ENCODE measurements at regions not wholly inside any gene's neighbourhood (a gene's known extent, or its start where the extent isn't known, plus 50 kb on each side); places are given as distances from the start of the nearest gene placed in this dataset.

DNA sequence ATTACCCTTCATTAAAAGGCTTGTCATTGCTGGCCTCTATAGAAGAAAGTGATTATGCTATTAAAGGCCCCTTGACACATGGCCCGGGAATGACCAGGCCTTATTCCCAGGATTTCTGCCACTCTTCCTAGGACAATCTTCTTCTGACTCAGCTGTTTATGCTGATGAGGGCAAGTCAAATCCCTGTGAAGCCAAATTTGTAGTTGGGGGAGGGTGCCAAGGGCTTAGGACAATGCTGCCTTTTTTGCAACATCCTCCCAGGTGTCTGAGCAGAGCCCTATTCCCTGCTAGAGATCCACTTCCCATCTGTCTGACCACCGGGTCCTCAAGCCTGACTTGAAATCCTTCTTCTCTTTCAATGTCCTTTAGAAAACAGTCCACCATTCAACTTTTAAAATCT is 230.7 kb upstream of the SRRM4 start:
- Histone ChIP-seq H3K9me3 (no peaks in the 10 kb centered on the region), H3K36me3 (no peaks in the 10 kb centered on the region), H3K27me3 (no peaks in the 10 kb centered on the region), H3K4me3 (no peak overlapping the region)
- no peak for DNase-seq

DNA sequence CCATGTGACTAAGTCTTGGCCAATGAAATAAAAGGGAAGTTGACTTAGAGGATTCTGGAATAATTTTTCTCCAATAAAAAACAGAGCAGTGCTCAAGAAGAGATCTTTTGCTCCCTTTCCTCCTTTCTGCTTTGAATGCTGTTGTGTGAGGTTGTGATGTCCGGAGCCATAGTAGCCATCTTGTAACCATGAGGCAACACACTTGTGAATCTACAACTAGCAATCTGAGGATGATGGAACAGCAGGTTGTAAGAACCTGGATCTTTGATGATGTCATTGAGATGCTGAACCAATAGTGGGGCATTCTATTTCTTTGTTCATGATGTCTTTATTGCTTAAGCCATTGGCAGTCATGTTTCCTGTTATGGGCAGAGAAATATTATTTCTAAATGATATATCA is 230.0 kb upstream of the SRRM4 start:
- Histone ChIP-seq H3K36me3 (no peaks in the 10 kb centered on the region), H3K4me3 (no peak overlapping the region), H3K9me3 (no peaks in the 10 kb centered on the region), H3K27me3 (no peaks in the 10 kb centered on the region)
- DNase-seq: no peak

- no peak for DNase-seq
- H3K4me3 ChIP-seq: no peak overlapping the region
Observed at GRCh38 chr12:118760623-118761022, 220.7 kb upstream of the SRRM4 start.

DNA sequence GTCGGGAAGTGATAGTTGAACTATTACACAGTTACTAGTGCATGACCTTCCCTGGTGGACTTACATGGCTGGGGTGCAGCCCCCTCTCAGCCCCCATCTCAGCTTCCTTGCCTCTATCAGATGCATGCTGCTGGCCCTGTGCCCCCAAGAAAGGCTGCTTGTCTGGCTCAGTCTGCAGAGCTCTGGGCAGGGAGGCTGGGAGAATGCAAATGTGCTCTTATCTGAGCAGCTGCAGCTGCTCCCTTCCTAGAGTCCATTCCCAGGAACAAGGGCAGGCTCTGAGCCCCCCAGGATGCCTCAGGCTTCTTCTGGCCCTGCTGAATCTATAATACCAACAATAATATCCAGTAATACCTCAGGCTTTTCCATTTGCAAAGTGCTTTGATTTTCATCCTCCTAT is 218.1 kb upstream of the SRRM4 start:
- DNase-seq: no peak

More at GRCh38 chr12:118760623-118761022, 220.7 kb upstream of the SRRM4 start:
- Histone ChIP-seq H3K27me3 (no peaks in the 10 kb centered on the region), H3K9me3 (no peaks in the 10 kb centered on the region), H3K36me3 (no peaks in the 10 kb centered on the region)

GRCh38 chr12:118773956-118774723 is 207.2 kb upstream of the SRRM4 start:
- no peak for DNase-seq
- Histone ChIP-seq H3K36me3 (no peaks in the 10 kb centered on the region), H3K27me3 (no peaks in the 10 kb centered on the region; the same call in 1 of the 2 replicates), H3K4me3 (no peak overlapping the region), H3K9me3 (no peaks in the 10 kb centered on the region)

More for the DNA sequence above, 218.1 kb upstream of the SRRM4 start:
- H3K9me3 ChIP-seq: no peaks in the 10 kb centered on the region
- no peaks in the 10 kb centered on the region for H3K36me3 ChIP-seq
- H3K4me3 ChIP-seq: no peak overlapping the region
- H3K27me3 ChIP-seq: no peaks in the 10 kb centered on the region

DNA sequence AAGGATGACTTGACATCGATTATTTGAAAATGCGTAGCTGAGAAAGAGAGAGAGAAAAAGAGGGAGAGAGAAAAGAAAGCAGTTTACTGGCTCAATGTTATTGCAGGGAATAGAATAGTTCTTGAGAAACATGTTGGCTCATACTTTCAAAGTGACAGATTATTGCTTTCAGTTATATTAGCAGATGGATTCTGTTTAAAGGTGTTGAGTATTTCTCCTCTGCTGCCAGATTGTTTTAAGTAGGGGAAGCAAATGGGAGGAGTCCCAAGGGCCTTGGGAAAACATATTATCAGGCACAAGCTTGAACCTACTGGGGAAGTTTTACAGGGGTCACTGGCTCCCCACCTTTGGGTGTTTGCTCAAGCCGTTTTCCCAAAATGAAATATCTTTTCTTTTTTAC is 203.8 kb upstream of the SRRM4 start:
- DNase-seq: no peak
- H3K9me3 ChIP-seq: no peaks in the 10 kb centered on the region
- H3K27me3 ChIP-seq: no peaks in the 10 kb centered on the region; the same call in 1 of the 2 replicates
- no peaks in the 10 kb centered on the region for H3K36me3 ChIP-seq
- H3K4me3 ChIP-seq: no peak overlapping the region

DNA sequence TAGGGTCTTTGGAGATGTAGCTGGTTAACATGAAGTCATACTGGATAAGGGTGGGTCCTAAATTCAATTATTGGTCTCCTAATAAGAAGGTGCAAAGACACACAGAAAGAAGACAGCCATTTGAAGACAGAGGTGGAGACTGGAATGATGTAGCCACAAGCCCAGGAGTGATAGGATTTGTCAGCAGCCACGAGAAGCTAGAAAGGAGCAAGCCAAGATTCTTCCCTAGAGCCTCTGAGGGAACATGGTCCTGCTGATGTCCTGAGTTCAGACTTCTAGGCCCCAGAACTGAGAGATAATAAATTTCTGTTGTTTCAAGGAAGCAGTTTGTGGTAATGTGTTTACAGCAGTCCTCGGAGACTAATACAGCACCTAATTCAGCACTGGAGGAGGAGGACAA is 203.3 kb upstream of the SRRM4 start:
- no peak for DNase-seq
- no peaks in the 10 kb centered on the region for H3K36me3 ChIP-seq
- H3K9me3 ChIP-seq: no peaks in the 10 kb centered on the region
- no peak overlapping the region for H3K4me3 ChIP-seq
- no peaks in the 10 kb centered on the region; the same call in 1 of the 2 replicates for H3K27me3 ChIP-seq

GRCh38 chr12:118780939-118781338 is 200.4 kb upstream of the SRRM4 start:
- Histone ChIP-seq H3K9me3 (no peaks in the 10 kb centered on the region), H3K27me3 (no peaks in the 10 kb centered on the region), H3K4me3 (no peak overlapping the region), H3K36me3 (no peaks in the 10 kb centered on the region)
- DNase-seq: no peak

- no peaks in the 10 kb centered on the region for H3K36me3 ChIP-seq
- H3K9me3 ChIP-seq: no peaks in the 10 kb centered on the region
- no peak overlapping the region for H3K4me3 ChIP-seq
- no peaks in the 10 kb centered on the region for H3K27me3 ChIP-seq
- no peak for DNase-seq
Observed at GRCh38 chr12:118781692-118782091, 199.6 kb upstream of the SRRM4 start.

DNA sequence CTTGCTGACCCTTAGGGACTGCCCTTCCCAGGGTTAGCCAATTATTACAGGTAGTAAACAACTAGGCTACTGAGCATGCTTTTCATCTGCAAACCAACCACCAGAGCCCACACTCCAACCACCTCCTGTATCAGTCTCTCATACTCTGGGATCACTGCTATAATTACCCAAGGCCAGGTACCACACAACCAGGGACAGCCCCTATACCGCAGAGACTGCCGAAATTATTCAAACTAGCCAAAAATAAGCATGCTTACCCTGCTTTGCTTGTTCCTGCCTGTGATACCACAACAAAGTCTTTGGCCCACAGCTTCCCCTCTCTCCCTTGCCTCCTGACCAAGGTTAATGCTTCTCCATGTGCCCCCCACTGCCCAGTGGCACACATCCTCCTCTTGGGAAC is 197.6 kb upstream of the SRRM4 start:
- Histone ChIP-seq H3K4me3 (no peak overlapping the region), H3K36me3 (no peaks in the 10 kb centered on the region), H3K9me3 (no peaks in the 10 kb centered on the region), H3K27me3 (no peaks in the 10 kb centered on the region)
- DNase-seq: no peak

DNA sequence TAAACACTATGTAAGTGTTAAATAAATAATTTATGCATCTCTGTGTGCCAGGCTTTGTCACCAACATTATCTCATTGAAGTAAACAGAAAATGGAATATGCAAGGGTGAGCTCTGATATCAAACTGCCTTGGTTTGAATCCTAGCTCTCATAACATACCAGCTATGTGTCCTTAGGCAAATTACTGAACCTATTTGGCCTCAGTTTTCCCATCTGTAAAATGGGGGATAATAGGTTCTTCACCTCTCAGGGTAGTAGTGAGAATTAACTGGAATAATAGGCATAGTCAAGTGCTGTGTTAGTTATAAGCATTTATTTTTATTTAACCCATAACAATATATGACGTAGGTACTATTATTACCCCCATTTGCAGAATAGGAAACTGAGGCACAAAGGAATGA is 190.8 kb upstream of the SRRM4 start:
- H3K27me3 ChIP-seq: no peaks in the 10 kb centered on the region
- H3K36me3 ChIP-seq: no peaks in the 10 kb centered on the region
- H3K9me3 ChIP-seq: no peaks in the 10 kb centered on the region
- no peak overlapping the region for H3K4me3 ChIP-seq
- no peak for DNase-seq

- Histone ChIP-seq H3K27me3 (no peaks in the 10 kb centered on the region), H3K4me3 (no peak overlapping the region), H3K9me3 (no peaks in the 10 kb centered on the region), H3K36me3 (no peaks in the 10 kb centered on the region)
- DNase-seq: no peak
Observed at GRCh38 chr12:118813778-118814357, 167.5 kb upstream of the SRRM4 start.

GRCh38 chr12:118816296-118816695 is 165.0 kb upstream of the SRRM4 start:
- H3K27me3 ChIP-seq: no peaks in the 10 kb centered on the region
- DNase-seq: no peak
- H3K9me3 ChIP-seq: no peaks in the 10 kb centered on the region
- no peak overlapping the region for H3K4me3 ChIP-seq
- no peaks in the 10 kb centered on the region for H3K36me3 ChIP-seq

DNA sequence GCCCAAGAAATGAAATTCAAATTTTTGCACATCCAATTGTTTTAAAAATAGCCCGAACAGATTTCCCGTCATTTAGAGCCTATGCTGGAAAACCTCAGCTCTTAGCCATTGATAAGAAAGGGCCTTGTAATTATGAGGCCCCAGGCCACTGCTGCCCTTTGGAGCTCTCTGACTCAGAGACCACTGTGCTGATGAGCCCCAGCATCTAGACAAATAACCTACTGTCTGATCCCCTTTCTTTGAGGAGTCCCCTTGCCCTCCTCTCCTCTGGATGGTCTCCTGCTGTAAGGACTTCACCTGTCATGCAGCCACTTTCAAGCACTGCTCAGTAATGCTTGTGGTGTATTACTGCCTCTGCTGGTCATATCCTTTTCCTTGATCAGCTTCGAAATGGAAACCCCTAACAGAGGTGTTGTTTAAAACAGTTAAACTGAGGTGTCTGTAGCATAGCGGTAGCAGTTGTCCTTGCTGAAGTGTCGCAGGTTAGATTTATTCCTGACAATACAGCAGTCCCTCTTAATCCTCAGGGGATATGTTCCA is 159.9 kb upstream of the SRRM4 start:
- no peaks in the 10 kb centered on the region for H3K9me3 ChIP-seq
- H3K27me3 ChIP-seq: no peaks in the 10 kb centered on the region; the same call in 1 of the 2 replicates

GRCh38 chr12:118822512-118822911 is 158.8 kb upstream of the SRRM4 start:
- no peaks in the 10 kb centered on the region for H3K9me3 ChIP-seq
- DNase-seq: no peak
- H3K36me3 ChIP-seq: no peaks in the 10 kb centered on the region
- H3K4me3 ChIP-seq: no peak overlapping the region
- no peaks in the 10 kb centered on the region; the same call in 1 of the 2 replicates for H3K27me3 ChIP-seq

More for the DNA sequence above, 159.9 kb upstream of the SRRM4 start:
- DNase-seq: no peak
- Histone ChIP-seq H3K36me3 (no peaks in the 10 kb centered on the region), H3K4me3 (no peak overlapping the region)

DNA sequence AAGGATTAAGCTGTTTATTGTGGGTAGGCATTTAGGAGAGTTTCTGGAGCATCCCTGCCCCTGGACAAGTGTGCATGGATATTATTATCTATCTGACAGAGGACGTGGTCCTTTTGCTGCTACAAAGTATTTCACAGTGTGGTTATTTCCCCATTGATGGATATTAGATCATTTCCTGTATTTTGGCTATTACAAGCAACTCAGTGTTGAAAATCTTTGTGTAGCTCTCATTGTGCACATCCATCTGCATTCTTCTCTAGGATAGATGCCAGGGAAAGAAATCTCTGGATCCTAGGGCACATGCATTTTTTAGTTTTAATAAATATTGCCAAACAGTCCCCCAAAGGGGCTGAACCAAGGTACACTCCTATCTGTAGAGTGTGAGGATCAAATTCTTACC is 154.3 kb upstream of the SRRM4 start:
- Histone ChIP-seq H3K27me3 (no peaks in the 10 kb centered on the region; the same call in 1 of the 2 replicates), H3K9me3 (no peaks in the 10 kb centered on the region), H3K4me3 (no peak overlapping the region), H3K36me3 (no peaks in the 10 kb centered on the region)
- DNase-seq: no peak

DNA sequence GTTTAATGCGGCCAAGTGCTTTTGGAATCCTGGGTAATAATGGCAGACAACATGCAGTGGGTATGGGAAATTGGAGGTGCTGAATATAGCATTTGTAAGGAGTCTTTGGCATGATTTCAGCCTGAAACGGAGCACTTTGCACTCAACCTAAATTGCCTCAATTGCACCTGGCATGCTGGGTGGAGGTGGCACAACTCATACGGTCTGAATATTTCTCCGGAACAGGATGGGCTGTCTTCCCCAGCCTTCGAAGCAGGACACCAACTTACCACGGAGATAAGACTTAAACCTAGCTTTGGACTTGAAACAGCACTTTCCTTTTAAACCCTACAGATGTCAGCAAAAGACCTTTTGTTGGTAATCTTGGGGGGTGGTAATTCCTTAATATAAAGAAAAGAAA is 153.7 kb upstream of the SRRM4 start:
- DNase-seq: no peak
- Histone ChIP-seq H3K9me3 (no peaks in the 10 kb centered on the region), H3K36me3 (no peaks in the 10 kb centered on the region), H3K27me3 (no peaks in the 10 kb centered on the region; the same call in 1 of the 2 replicates), H3K4me3 (no peak overlapping the region)

GRCh38 chr12:118830296-118830695 is 151.0 kb upstream of the SRRM4 start:
- no peak for DNase-seq
- Histone ChIP-seq H3K9me3 (no peaks in the 10 kb centered on the region), H3K27me3 (no peaks in the 10 kb centered on the region)

More at GRCh38 chr12:118830296-118830695, 151.0 kb upstream of the SRRM4 start:
- Histone ChIP-seq H3K36me3 (no peaks in the 10 kb centered on the region), H3K4me3 (no peak overlapping the region)
